Muscle layer of colon (tissue), 2 donors: ENCODE measurements at regions not wholly inside any gene's neighbourhood (a gene's known extent, or its start where the extent isn't known, plus 50 kb on each side); places are given as distances from the start of the nearest gene placed in this dataset.
A peak's percentile ranks its signal among the peaks of the same experiment; 100 is the strongest.

ENCODE experiments used
- H3K27ac ChIP-seq: one replicate; pipeline ENCODE4 v1.7.0; 2013; ENCODE audit warnings: low read depth, mild to moderate bottlenecking, low read length, moderate library complexity
- H3K27me3 ChIP-seq, 2 donors: one replicate each; pipeline ENCODE4 v1.7.0; 2013; ENCODE audit warnings: low read length in 2 of 2, mild to moderate bottlenecking in 2 of 2; ENCODE audit not compliant: insufficient read depth in 2 of 2, control insufficient read depth in 1 of 2
- H3K36me3 ChIP-seq: one replicate; pipeline ENCODE4 v1.7.0; 2013; ENCODE audit warnings: mild to moderate bottlenecking, low read length; ENCODE audit not compliant: insufficient read depth
- H3K4me1 ChIP-seq: one replicate; pipeline ENCODE4 v1.7.0; 2013; ENCODE audit warnings: mild to moderate bottlenecking, low read length; ENCODE audit not compliant: insufficient read depth
- H3K4me3 ChIP-seq, 2 donors: one replicate each; pipeline ENCODE4 v1.7.0; 2013; ENCODE audit warnings: low read length in 2 of 2, low read depth in 1 of 2, mild to moderate bottlenecking in 1 of 2, moderate library complexity in 1 of 2
- H3K9ac ChIP-seq: one replicate; pipeline ENCODE4 v1.7.0; 2013; ENCODE audit warnings: low read length
- H3K9me3 ChIP-seq: one replicate; pipeline ENCODE4 v1.7.0; 2013; ENCODE audit warnings: mild to moderate bottlenecking, low read length
- donor health status: abdominal sarcoma.
- donor health status: Adenocarcinoma of cecum.

DNA sequence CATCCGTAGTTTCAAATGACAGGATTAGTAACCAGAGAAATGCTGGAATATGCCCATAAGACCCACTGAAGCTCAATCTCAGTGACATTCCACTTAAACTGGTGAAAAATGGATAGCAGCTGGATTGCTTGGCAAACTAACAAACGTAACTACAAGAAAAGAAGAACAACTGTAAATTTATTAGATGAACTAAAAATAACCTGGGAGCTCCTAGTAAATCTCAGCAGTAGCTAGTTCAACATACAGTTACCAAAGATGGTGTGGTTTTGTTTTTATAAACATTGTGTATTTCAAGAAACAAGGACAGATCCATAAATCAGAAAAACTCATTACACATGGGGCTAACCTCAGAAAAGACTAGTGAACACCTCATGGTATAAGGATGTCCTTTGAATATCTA lies 531.9 kb downstream of the XIRP2 start:
- H3K4me3 ChIP-seq = no peak overlapping the region
- peak overlapping the region; percentile 2 for H3K27ac ChIP-seq
- peaks cover 32% of the 10 kb centered on the region for H3K4me1 ChIP-seq
- H3K9me3 ChIP-seq = no peaks in the 10 kb centered on the region
- H3K27me3 ChIP-seq = no peaks in the 10 kb centered on the region
- no peak overlapping the region for H3K9ac ChIP-seq
- no peaks in the 10 kb centered on the region for H3K36me3 ChIP-seq

DNA sequence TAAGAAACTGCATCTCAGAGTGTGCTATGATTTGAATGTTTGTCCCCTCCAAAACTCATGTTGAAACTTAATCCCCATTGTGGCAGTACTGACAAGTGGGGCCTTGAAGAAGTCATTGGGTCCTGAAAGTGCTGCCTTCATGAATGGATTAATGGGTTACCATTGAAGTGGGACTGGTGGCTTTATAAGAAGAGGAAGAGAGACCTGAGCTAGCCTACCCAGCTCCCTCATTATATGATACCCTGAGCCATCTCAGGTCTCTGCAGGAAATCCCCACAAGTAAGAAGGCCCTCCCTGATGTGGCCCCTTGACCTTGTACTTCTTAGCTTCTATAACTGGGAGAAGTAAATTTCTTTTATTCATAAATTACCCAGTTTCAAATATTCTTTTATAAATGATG lies 526.8 kb downstream of the XIRP2 start:
- Histone ChIP-seq H3K9me3 (peaks cover 4% of the 10 kb centered on the region), H3K27me3 (no peaks in the 10 kb centered on the region), H3K9ac (no peak overlapping the region), H3K4me1 (peaks cover 10% of the 10 kb centered on the region), H3K36me3 (no peaks in the 10 kb centered on the region), H3K27ac (no peak overlapping the region), H3K4me3 (no peak overlapping the region)

DNA sequence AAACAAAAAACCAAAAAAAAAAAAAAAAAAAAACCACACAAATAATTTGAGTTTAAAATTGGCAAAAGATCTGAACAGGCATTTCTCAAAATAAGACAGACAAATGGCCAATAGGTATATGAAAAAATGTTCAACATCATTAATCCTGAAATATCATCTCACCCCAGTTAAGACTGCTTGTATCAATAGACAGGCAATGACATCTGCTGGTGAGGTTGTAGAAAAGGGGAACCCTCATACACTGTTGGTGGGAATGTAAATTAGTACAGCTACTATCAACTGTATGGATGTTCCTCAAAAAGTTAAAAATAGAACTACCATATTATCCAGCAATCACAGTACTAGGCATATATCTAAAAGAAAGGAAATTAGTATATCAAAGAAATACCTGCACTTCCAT lies 523.1 kb downstream of the XIRP2 start:
- H3K27me3 ChIP-seq = no peaks in the 10 kb centered on the region
- H3K9me3 ChIP-seq = peaks cover 4% of the 10 kb centered on the region
- H3K4me3 ChIP-seq = no peak overlapping the region
- no peaks in the 10 kb centered on the region for H3K36me3 ChIP-seq
- H3K27ac ChIP-seq = no peak overlapping the region
- no peaks in the 10 kb centered on the region for H3K4me1 ChIP-seq
- no peak overlapping the region for H3K9ac ChIP-seq

DNA sequence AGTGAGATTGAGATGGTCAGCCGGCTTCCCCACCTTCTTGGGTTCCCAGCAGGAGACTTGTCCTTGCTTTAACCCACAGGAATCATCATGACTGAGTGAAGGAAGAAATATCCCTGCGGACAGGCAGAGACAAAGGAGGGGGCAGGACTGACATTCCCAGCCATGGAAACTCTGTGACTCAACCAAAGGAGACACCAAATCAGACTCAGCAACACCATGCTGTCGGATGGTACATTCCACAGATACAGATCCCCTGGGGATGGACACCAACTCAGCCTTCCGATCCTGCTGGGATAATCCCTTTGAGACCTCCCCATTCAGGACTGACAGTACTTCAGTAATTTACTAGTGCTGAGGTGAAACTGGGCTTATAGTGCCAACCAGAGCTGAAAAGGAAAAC lies 518.3 kb downstream of the XIRP2 start:
- H3K36me3 ChIP-seq = no peaks in the 10 kb centered on the region
- no peaks in the 10 kb centered on the region for H3K27me3 ChIP-seq
- H3K27ac ChIP-seq = no peak overlapping the region
- H3K4me1 ChIP-seq = no peaks in the 10 kb centered on the region
- H3K4me3 ChIP-seq = no peak overlapping the region
- H3K9ac ChIP-seq = no peak overlapping the region
- no peaks in the 10 kb centered on the region for H3K9me3 ChIP-seq

- H3K9me3 ChIP-seq = no peaks in the 10 kb centered on the region
- no peaks in the 10 kb centered on the region for H3K27me3 ChIP-seq
- no peak overlapping the region for H3K9ac ChIP-seq
Observed at GRCh38 chr2:167404627-167405284, 516.5 kb downstream of the XIRP2 start.

GRCh38 chr2:167401309-167401708 lies 513.0 kb downstream of the XIRP2 start:
- H3K4me3 ChIP-seq = no peak overlapping the region
- H3K9me3 ChIP-seq = no peaks in the 10 kb centered on the region
- no peaks in the 10 kb centered on the region for H3K36me3 ChIP-seq

More at GRCh38 chr2:167404627-167405284, 516.5 kb downstream of the XIRP2 start:
- H3K36me3 ChIP-seq = no peaks in the 10 kb centered on the region
- H3K4me1 ChIP-seq = no peaks in the 10 kb centered on the region
- no peak overlapping the region for H3K27ac ChIP-seq
- no peak overlapping the region for H3K4me3 ChIP-seq

DNA sequence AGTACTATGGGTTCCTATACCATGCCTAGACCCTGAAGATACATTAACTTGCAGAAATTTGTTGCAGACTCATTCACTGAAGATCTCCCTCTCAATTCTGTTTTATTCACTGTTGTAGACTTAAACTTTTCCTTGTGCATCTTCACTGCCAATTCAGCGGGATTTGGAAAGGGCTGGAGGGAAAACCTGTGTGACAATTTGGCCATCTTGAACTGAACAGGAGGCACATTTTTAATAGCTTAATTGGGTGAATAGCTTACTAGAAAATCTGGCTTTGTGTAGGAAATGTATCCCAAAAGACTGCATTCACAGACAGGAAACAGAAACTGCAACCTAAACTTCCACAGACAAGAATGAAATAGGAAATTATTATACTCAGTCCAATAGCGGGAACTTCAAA lies 512.3 kb downstream of the XIRP2 start:
- H3K4me1 ChIP-seq = peaks cover 4% of the 10 kb centered on the region

More at GRCh38 chr2:167401309-167401708, 513.0 kb downstream of the XIRP2 start:
- Histone ChIP-seq H3K4me1 (no peaks in the 10 kb centered on the region), H3K9ac (no peak overlapping the region), H3K27ac (no peak overlapping the region), H3K27me3 (no peaks in the 10 kb centered on the region)

GRCh38 chr2:167398873-167399272 lies 510.6 kb downstream of the XIRP2 start:
- no peak overlapping the region for H3K4me3 ChIP-seq
- no peak overlapping the region for H3K9ac ChIP-seq
- H3K27me3 ChIP-seq = no peaks in the 10 kb centered on the region
- H3K9me3 ChIP-seq = no peaks in the 10 kb centered on the region
- no peaks in the 10 kb centered on the region for H3K36me3 ChIP-seq
- H3K4me1 ChIP-seq = peaks cover 4% of the 10 kb centered on the region
- H3K27ac ChIP-seq = no peak overlapping the region

More for the DNA sequence above, 512.3 kb downstream of the XIRP2 start:
- H3K4me3 ChIP-seq = no peak overlapping the region
- H3K27ac ChIP-seq = no peak overlapping the region
- H3K9me3 ChIP-seq = no peaks in the 10 kb centered on the region
- no peaks in the 10 kb centered on the region for H3K36me3 ChIP-seq
- H3K27me3 ChIP-seq = no peaks in the 10 kb centered on the region
- H3K9ac ChIP-seq = no peak overlapping the region

- Histone ChIP-seq H3K36me3 (no peaks in the 10 kb centered on the region), H3K4me1 (no peaks in the 10 kb centered on the region), H3K27me3 (no peaks in the 10 kb centered on the region), H3K9ac (no peak overlapping the region), H3K27ac (no peak overlapping the region), H3K4me3 (no peak overlapping the region), H3K9me3 (no peaks in the 10 kb centered on the region)
Observed at GRCh38 chr2:167388901-167389300, 500.6 kb downstream of the XIRP2 start.

GRCh38 chr2:167388497-167388896 lies 500.2 kb downstream of the XIRP2 start:
- H3K4me1 ChIP-seq = no peaks in the 10 kb centered on the region
- no peak overlapping the region for H3K4me3 ChIP-seq
- H3K9ac ChIP-seq = no peak overlapping the region
- H3K9me3 ChIP-seq = no peaks in the 10 kb centered on the region
- H3K27me3 ChIP-seq = no peaks in the 10 kb centered on the region
- H3K36me3 ChIP-seq = no peaks in the 10 kb centered on the region
- no peak overlapping the region for H3K27ac ChIP-seq

- no peak overlapping the region for H3K27ac ChIP-seq
Observed at GRCh38 chr2:167386694-167387093, 498.4 kb downstream of the XIRP2 start.

DNA sequence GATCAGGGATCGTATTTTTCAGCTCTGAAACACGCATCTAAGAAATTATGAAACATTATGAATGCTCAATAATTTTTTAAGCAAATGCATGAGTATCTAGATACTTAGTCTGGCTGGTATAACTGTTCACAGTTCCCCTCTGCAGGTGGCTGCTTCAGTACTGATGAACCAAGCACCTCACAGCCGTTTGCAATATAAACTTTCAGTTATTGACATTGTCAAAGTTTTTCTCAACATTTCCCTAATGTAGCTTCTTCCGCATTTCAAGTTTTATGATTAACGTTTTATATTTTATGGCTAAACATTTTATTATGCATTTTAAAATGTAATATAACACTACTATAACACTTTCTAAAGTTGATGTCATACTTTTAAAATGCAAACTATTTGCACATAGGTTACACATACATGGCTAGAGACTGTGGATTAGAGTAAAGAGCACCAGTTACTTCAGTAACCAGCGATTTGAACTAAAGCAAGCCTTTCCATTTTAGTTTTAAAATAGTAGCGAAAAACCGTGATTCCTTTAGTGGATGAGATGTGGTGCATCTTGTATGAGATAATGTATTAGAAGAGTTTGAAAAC lies 495.4 kb downstream of the XIRP2 start:
- Histone ChIP-seq H3K4me3 (no peak overlapping the region), H3K9ac (no peak overlapping the region), H3K36me3 (no peaks in the 10 kb centered on the region), H3K9me3 (no peaks in the 10 kb centered on the region), H3K4me1 (no peaks in the 10 kb centered on the region), H3K27ac (no peak overlapping the region), H3K27me3 (no peaks in the 10 kb centered on the region)

More at GRCh38 chr2:167386694-167387093, 498.4 kb downstream of the XIRP2 start:
- H3K36me3 ChIP-seq = no peaks in the 10 kb centered on the region
- H3K4me1 ChIP-seq = no peaks in the 10 kb centered on the region
- no peak overlapping the region for H3K9ac ChIP-seq
- no peak overlapping the region for H3K4me3 ChIP-seq
- no peaks in the 10 kb centered on the region for H3K27me3 ChIP-seq
- H3K9me3 ChIP-seq = no peaks in the 10 kb centered on the region
